ENCODE measurements at regions not wholly inside any gene's neighbourhood (a gene's known extent, or its start where the extent isn't known, plus 50 kb on each side); places are given as distances from the start of the nearest gene placed in this dataset.

- no peak overlapping the region for H3K9ac ChIP-seq
- H2AFZ ChIP-seq (ENCODE audit: low read depth), result no peak overlapping the region
- H3K79me2 ChIP-seq (ENCODE audit: insufficient read depth, low read depth), result no peaks in the 10 kb centered on the region
- no peaks in the 10 kb centered on the region for H3K27me3 ChIP-seq (ENCODE audit: insufficient read depth, low read depth)
- TF ChIP-seq CTCF (conservative IDR thresholded peaks at IDR 0.05; ENCODE audit: low read depth, low read length), result no peak
- peaks cover 17% of the 10 kb centered on the region for H3K4me1 ChIP-seq (ENCODE audit: low read depth, poor library complexity, severe bottlenecking)
- H3K36me3 ChIP-seq (ENCODE audit: insufficient read depth), result no peaks in the 10 kb centered on the region
- H3K4me3 ChIP-seq (IDR thresholded peaks at IDR 0.05; ENCODE audit: insufficient read depth, low read depth, low read length), result no peak overlapping the region
- H4K20me1 ChIP-seq (ENCODE audit: insufficient read depth), result no peaks in the 10 kb centered on the region
- H3K4me2 ChIP-seq, result no peak overlapping the region
- no peak overlapping the region for H3K27ac ChIP-seq
Observed at GRCh38 chr4:124591637-124592036, 120.9 kb downstream of the ANKRD50 start.

DNA sequence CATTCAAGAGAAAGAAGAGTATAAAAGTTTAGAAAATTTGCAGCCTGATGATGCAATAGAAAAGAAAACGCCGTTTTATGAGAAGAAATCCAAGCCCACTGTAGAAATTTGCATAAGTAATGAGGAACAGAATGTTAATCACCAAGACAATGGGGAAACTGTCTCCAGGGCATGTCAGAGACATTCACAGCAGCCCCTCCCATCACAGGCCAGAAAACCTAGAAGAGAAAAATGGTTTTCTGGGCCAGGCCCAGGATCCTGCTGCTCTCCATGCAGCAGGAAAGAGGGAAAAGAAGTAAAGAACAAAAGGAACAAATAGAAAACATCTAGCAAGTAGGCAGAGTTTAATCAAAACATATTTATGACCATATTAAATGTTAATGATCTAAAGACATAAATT lies 119.0 kb downstream of the ANKRD50 start:
- Histone ChIP-seq H3K4me3 (IDR thresholded peaks at IDR 0.05; ENCODE audit: insufficient read depth, low read depth, low read length) (no peak overlapping the region), H3K4me1 (ENCODE audit: low read depth, poor library complexity, severe bottlenecking) (peaks cover 17% of the 10 kb centered on the region), H3K79me2 (ENCODE audit: insufficient read depth, low read depth) (no peaks in the 10 kb centered on the region), H3K27ac (no peak overlapping the region), H3K27me3 (ENCODE audit: insufficient read depth, low read depth) (no peaks in the 10 kb centered on the region), H3K36me3 (ENCODE audit: insufficient read depth) (no peaks in the 10 kb centered on the region), H2AFZ (ENCODE audit: low read depth) (no peak overlapping the region), H4K20me1 (ENCODE audit: insufficient read depth) (no peaks in the 10 kb centered on the region), H3K4me2 (no peak overlapping the region), H3K9ac (no peak overlapping the region)
- no peak for TF ChIP-seq CTCF (conservative IDR thresholded peaks at IDR 0.05; ENCODE audit: low read depth, low read length)

GRCh38 chr4:124594945-124595344 lies 117.6 kb downstream of the ANKRD50 start:
- Histone ChIP-seq H2AFZ (ENCODE audit: low read depth) (no peak overlapping the region), H3K79me2 (ENCODE audit: insufficient read depth, low read depth) (no peaks in the 10 kb centered on the region), H3K27me3 (ENCODE audit: insufficient read depth, low read depth) (no peaks in the 10 kb centered on the region), H4K20me1 (ENCODE audit: insufficient read depth) (no peaks in the 10 kb centered on the region), H3K36me3 (ENCODE audit: insufficient read depth) (no peaks in the 10 kb centered on the region), H3K4me3 (IDR thresholded peaks at IDR 0.05; ENCODE audit: insufficient read depth, low read depth, low read length) (no peak overlapping the region), H3K9ac (no peak overlapping the region), H3K27ac (no peak overlapping the region), H3K4me2 (no peak overlapping the region), H3K4me1 (ENCODE audit: low read depth, poor library complexity, severe bottlenecking) (peaks cover 21% of the 10 kb centered on the region)
- no peak for TF ChIP-seq CTCF (conservative IDR thresholded peaks at IDR 0.05; ENCODE audit: low read depth, low read length)

- TF ChIP-seq CTCF (conservative IDR thresholded peaks at IDR 0.05; ENCODE audit: low read depth, low read length), result no peak
- Histone ChIP-seq H3K4me1 (ENCODE audit: low read depth, poor library complexity, severe bottlenecking) (peaks cover 26% of the 10 kb centered on the region), H4K20me1 (ENCODE audit: insufficient read depth) (no peaks in the 10 kb centered on the region), H3K9ac (no peak overlapping the region), H2AFZ (ENCODE audit: low read depth) (no peak overlapping the region), H3K4me3 (IDR thresholded peaks at IDR 0.05; ENCODE audit: insufficient read depth, low read depth, low read length) (no peak overlapping the region), H3K79me2 (ENCODE audit: insufficient read depth, low read depth) (no peaks in the 10 kb centered on the region), H3K4me2 (no peak overlapping the region), H3K36me3 (ENCODE audit: insufficient read depth) (no peaks in the 10 kb centered on the region), H3K27me3 (ENCODE audit: insufficient read depth, low read depth) (no peaks in the 10 kb centered on the region), H3K27ac (no peak overlapping the region)
Observed at GRCh38 chr4:124596816-124597215, 115.7 kb downstream of the ANKRD50 start.

Data from KMS-11 (cell line).